Endothelial cell of hepatic sinusoid (primary cell): ENCODE measurements at regions not wholly inside any gene's neighbourhood (a gene's known extent, or its start where the extent isn't known, plus 50 kb on each side); places are given as distances from the start of the nearest gene placed in this dataset.

Source experiments
- in situ Hi-C: cut with HindIII; loops from 2 replicates; pipeline ENCODE4 v1.10.0; 2017; ENCODE audit warnings: low sequenced_read_pairs

DNA sequence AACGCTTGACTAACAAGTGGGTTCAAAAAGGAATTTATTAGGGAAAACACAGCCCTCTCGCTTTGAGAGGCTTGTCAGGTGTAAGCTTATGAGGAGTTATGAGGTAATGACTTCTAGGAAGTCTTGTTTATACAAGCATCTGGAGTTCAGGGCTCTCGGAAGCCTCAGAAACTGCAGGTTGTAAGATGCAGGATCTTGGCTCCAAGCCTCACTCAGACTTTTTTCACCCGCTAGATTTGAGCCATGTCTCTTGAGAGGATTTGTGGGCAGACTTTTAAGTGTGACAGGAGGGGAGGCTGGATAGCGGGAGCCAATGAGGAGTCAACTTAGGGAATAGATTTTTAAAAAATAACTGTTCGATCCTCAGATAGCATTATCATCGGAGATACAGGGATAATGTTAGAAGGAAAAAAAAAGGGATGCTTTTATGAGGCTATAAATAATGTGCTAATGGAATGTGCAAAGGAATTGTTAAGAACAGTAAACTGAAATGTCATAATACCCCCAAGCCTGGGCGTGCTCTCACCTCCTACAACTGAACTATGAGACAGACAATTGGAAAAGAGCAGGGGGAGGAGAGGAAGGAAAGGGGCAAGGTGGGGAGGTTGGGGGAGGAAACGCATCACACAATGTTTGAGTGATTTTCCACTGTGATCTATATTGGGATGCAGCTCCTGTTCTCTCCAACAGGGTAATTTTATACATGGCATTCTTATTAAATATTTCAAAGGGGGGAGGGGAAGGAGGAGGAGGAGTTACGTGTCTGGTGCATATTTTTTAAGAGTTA lies 107.4 kb upstream of the ESRRG start:
- in situ Hi-C loops: no loop called here

DNA sequence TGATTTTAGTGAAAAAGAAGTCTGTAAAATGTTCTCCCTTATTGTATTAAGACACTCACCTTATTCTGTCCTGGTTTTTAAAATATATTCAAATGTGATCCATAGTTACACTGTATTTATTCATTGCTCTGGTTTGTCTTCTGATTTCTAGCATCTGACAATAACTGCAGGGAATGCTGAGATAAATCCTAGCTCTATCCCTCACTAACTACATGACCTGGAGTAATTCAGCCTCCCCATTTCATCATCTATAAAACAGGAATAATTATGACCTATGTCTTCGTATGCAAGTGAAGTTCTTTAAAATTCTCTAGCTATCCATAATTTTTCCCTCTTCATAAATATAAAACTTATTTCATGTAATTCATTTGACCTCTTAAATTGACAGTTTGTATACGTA lies 104.0 kb upstream of the ESRRG start:
- in situ Hi-C loops: no loop called here

DNA sequence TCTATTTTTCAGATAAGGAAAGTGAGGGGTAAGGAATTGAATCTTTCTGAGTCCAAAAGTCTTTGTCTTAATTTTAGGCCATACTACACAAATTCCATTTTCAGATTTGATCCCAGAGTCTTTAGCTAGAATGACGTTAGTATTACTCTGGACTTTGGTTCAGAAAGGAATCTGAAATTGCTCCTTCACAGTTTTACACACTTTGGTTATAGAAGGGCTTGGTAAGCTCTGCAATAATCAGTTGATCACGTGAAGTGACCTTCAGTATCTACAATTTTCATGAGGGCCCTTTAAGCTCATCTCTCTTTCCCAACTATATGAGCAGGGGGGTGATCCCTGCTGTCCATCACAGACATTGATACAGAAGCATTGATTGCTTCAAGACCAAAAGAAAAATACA lies 103.4 kb upstream of the ESRRG start:
- in situ Hi-C loops: no loop called here

GRCh38 chr1:216826214-216826613 lies 103.0 kb upstream of the ESRRG start:
- in situ Hi-C loops: no loop called here

- in situ Hi-C loops: no loop called here
Observed at GRCh38 chr1:216825557-216825956, 102.3 kb upstream of the ESRRG start.

GRCh38 chr1:216824511-216824910 lies 101.3 kb upstream of the ESRRG start:
- in situ Hi-C loops: no loop called here

GRCh38 chr1:216823731-216824130 lies 100.5 kb upstream of the ESRRG start:
- in situ Hi-C loops: no loop called here

DNA sequence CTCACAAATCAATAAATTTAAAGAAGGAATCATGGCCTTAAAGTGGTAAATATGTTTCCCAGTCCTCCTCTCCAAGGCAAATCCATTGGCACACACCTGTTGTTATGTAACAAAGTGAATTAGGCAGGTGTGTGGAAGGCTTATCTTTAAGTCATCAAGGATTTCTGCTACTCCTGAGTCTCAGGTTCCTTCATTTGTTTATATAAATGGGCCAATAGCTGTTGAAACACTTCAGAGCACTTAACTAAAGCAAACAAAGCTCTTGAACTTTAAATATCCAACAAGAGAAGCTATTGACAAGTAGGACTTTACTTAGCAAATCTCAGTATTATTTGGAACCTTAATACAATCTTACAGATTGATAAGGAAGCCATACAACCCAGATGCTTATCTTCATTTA lies 99.3 kb upstream of the ESRRG start:
- in situ Hi-C loops: no loop called here

DNA sequence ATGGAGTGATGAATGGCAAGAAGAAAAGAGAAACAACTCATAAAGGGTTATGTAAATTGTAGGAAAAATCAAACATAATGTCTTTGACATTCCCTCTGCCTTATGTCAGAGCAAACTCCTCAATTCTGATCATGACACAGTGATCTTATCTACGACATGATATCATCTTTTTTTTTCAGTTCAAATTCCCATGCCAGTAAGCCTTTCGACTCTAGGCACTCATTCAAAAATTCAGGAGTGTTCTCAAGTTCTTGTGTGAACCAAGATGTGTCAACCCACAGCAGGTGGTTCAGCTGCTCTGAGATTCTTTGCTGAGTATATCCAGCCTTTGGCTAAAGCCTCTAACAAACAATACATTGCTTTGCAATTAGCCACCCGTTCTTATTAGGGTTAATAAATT lies 97.1 kb upstream of the ESRRG start:
- in situ Hi-C loops: no loop called here

DNA sequence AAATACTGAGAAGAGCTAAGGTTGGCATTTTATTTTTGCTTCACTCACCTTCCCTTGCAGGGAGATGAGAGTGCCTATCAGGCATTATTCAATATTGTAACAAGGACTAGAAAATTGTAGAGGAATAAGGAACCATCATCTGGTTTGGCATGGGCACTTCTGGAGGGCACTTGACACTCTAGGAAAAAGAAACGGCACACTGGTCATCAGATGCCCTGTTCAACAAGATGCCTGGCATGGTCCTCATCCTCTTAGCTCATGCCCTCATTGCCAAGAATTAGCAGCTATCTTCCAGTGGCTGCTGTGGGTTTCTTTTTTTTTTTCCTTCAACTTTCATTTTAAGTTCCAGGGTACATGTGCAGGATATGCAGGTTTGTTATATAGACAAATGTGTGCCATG lies 95.1 kb upstream of the ESRRG start:
- in situ Hi-C loops: no loop called here

- in situ Hi-C loops: no loop called here
Observed at GRCh38 chr1:216815260-216816131, 92.3 kb upstream of the ESRRG start.

DNA sequence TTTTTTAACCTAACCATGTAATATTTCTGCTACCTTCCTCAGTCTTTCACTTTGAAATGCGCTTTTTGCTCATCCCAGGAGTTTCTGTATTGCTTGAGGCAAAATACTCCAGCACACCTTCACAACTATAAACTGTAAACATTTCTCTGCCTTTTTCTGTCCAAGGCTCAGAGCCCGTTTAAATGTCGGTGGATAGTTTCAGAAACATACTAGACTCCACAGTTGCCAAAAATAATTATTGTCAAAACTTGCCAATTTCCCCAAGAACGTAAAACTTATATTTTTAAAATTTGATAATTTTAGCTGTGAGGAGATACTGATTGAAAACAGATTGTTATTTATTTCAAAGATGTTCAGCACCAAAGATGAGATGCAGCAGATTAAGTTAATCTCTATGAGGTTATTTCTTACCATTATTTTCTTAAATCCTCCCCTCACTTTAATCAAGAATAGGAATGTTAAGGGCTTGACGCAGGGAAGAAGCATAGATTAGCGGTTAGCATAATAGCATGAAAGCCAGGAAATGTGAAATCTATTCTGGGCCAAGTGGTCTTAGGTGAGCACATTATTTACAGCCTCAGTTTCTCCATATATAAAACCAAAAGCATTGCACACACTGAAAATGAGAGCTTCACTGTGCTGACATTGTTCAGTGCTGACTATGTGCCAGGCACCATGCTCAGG lies 91.5 kb upstream of the ESRRG start:
- in situ Hi-C loops: no loop called here

- in situ Hi-C loops: no loop called here
Observed at GRCh38 chr1:216812966-216813365, 89.7 kb upstream of the ESRRG start.

DNA sequence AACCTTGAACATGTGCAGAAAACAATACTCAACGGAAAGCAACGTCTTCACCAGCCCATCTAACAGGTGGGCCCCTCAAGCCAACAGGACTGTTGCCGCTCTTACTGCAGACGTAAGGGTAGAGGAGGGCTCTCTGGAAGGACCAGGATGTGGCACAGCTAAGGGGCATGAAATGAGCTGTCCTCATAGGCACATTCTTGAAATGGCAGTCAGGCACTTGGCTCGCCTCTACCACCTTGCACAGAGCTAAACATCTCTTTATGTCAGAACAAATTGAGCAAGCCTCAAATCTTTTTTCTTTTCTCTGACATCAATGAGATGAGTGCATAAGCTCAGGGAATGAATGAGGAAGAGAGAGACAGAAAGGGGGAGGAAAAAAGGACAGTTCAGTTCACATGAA lies 86.4 kb upstream of the ESRRG start:
- in situ Hi-C loops: no loop called here

- in situ Hi-C loops: no loop called here
Observed at GRCh38 chr1:216807696-216808095, 84.5 kb upstream of the ESRRG start.

GRCh38 chr1:216805953-216806352 lies 82.7 kb upstream of the ESRRG start:
- in situ Hi-C loops: no loop called here

GRCh38 chr1:216805233-216805632 lies 82.0 kb upstream of the ESRRG start:
- in situ Hi-C loops: no loop called here

DNA sequence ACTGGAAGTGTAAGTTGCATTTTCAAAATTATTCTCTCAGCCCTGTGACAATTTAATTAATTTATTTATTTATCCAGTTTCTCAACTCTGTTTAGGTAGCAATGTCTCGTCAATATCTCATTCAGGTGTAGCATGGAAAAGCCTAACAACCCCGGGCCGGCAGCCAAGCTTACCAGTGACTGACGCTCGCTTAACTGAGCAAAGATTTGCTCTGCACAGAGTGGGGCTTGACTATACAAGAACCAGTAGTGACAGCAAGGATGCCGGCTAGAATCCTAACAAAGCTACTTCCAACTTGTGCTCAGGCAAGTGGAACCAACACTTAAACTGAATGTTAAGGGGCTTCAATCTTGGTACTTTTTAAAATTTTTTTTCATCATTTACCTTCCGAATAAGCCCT lies 80.9 kb upstream of the ESRRG start:
- in situ Hi-C loops: no loop called here

DNA sequence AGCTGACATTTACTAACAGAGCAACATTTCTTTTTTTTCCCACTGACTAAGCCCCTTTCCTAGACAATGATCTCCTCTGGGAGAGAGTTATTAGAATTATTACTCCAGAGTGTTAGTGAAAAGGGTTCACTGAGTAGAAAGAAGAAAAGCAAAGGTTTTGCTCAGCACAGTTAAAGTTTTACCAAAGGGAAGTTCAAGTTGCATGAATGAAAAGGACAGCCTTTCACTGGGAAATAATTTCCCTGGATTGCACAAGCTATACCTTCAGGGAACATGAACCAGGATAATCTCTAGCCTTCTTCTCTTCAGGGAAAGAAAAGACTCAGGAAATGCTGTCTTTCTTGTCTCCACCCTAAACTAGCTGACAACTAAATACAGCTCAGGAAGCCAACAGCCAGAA lies 71.4 kb upstream of the ESRRG start:
- in situ Hi-C loops: no loop called here

DNA sequence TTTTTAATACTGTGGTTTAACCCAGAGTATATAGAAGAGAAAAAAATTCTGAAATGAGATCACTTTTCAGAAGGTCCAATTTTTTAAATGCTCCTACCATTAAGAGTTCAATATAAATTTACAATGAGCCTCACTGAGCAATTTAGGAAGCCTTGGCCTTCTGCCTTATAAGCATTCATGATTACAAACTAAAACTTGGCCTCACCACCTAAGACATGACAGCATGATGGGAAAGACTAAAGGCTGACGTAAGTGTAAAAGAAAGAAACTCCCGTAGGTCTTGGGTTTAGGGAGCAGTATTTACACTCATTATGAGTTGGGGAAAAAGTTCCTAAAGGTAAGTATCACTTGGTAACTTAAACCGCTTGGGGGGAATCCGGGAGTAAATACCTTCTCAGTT lies 70.7 kb upstream of the ESRRG start:
- in situ Hi-C loops: no loop called here

- in situ Hi-C loops: no loop called here
Observed at GRCh38 chr1:216793303-216793702, 70.1 kb upstream of the ESRRG start.

- in situ Hi-C loops: no loop called here
Observed at GRCh38 chr1:216788671-216789070, 65.4 kb upstream of the ESRRG start.
